Activated B cell treated with CpG ODN at 0.5 μM for 24 hours (primary cell): ENCODE measurements at regions not wholly inside any gene's neighbourhood (a gene's known extent, or its start where the extent isn't known, plus 50 kb on each side); places are given as distances from the start of the nearest gene placed in this dataset.

ENCODE experiments used
- ATAC-seq: fragments of 200-7000 bp; cut with Tn5 transposase; one replicate; pipeline ENCODE4 v1.10.0; 2021; ENCODE audit warnings: low read depth, mild to moderate bottlenecking, moderate library complexity
- CTCF ChIA-PET: fragments of 350-600 bp; sonication (Branson Sonifier 250); formaldehyde crosslinking; loops from one replicate; lab custom pipeline; 2021; ENCODE audit warnings: antibody characterized with exemption; lab: Charles Lee
- POLR2A ChIA-PET: fragments of 350-600 bp; sonication (Branson Sonifier 250); formaldehyde crosslinking; loops from one replicate; lab custom pipeline; 2021; ENCODE audit warnings: antibody characterized with exemption; lab: Charles Lee
- DNase-seq: peaks from one replicate; pipeline ENCODE4 v3.0.0; 2022
- H3K27ac Mint-ChIP-seq: one replicate; pipeline ENCODE4 v1.8.0; 2020; ENCODE audit warnings: mixed read lengths
- H3K27me3 Mint-ChIP-seq: one replicate; pipeline ENCODE4 v1.8.0; 2021; ENCODE audit warnings: mixed read lengths
- H3K36me3 Mint-ChIP-seq: one replicate; pipeline ENCODE4 v1.8.0; 2021; ENCODE audit warnings: low read depth, mixed read lengths
- H3K4me1 Mint-ChIP-seq: one replicate; pipeline ENCODE4 v1.8.0; 2021; ENCODE audit warnings: mixed read lengths
- H3K4me3 Mint-ChIP-seq: one replicate; pipeline ENCODE4 v1.8.0; 2020; ENCODE audit warnings: mild to moderate bottlenecking, mixed read lengths
- H3K9me3 Mint-ChIP-seq: one replicate; pipeline ENCODE4 v1.8.0; 2020; ENCODE audit warnings: mixed read lengths
- intact Hi-C: fragments of 100-400 bp; cut with micrococcal nuclease; formaldehyde crosslinking; loops from one replicate; pipeline ENCODE4 v1.15.1; 2024
- TF ChIP-seq, protein P1 (sequence below): fragments of 200-600 bp; IDR thresholded peaks from one replicate; pipeline ENCODE4 v1.8.0; 2022; ENCODE audit warnings: antibody characterized with exemption, mild to moderate bottlenecking

DNA sequence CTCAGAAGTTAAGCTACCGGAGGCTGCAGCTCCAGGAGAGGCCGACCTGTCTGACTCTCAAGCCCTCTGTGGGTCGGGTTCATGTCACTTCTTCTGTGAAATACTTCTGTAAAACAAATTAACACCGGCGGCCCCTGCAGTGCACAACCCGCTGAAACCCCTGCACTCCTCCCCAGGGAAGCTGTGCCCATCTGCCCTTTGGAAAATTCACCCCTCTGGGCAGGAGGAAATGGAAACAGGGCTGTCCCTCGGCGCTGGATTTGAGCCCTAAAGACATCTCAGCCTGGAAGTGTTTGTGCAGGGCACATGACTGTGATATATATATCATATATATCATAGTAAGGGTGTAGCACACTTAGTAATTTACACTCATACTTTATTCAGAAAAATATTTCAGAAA is 415.3 kb downstream of the IRS2 start:
- no peak overlapping the region for H3K27ac Mint-ChIP-seq
- H3K9me3 Mint-ChIP-seq = no peaks in the 10 kb centered on the region
- no peak for DNase-seq
- ChIA-PET CTCF (no interaction called here), POLR2A (no interaction called here)
- intact Hi-C loops = no loop called here
- no peaks in the 10 kb centered on the region for H3K36me3 Mint-ChIP-seq
- TF ChIP-seq, protein P1, sequence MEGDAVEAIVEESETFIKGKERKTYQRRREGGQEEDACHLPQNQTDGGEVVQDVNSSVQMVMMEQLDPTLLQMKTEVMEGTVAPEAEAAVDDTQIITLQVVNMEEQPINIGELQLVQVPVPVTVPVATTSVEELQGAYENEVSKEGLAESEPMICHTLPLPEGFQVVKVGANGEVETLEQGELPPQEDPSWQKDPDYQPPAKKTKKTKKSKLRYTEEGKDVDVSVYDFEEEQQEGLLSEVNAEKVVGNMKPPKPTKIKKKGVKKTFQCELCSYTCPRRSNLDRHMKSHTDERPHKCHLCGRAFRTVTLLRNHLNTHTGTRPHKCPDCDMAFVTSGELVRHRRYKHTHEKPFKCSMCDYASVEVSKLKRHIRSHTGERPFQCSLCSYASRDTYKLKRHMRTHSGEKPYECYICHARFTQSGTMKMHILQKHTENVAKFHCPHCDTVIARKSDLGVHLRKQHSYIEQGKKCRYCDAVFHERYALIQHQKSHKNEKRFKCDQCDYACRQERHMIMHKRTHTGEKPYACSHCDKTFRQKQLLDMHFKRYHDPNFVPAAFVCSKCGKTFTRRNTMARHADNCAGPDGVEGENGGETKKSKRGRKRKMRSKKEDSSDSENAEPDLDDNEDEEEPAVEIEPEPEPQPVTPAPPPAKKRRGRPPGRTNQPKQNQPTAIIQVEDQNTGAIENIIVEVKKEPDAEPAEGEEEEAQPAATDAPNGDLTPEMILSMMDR = no peak
- ATAC-seq = no peak
- no peaks in the 10 kb centered on the region for H3K4me1 Mint-ChIP-seq
- H3K27me3 Mint-ChIP-seq = no peaks in the 10 kb centered on the region
- no peak overlapping the region for H3K4me3 Mint-ChIP-seq

DNA sequence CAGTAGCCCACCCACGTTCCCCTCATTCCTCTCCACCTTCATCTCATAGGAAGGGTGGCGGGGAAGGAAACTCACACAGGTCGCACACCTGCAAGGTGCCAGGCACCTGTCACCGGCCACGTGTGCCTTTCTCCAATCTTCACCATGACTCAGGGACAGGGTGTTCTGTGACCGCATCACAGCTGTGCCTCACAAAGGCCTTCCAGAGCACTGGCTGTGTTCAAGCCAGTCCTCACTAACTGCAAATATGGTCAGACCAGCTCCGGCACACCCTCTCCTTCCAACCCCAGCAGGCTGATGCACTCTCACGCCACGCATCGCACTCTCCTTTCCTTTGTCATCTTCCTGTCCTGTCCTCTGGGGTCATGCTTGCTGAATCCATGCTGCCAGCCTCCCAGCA is 415.9 kb downstream of the IRS2 start:
- Mint-ChIP-seq H3K36me3 (no peaks in the 10 kb centered on the region), H3K4me3 (no peak overlapping the region), H3K4me1 (no peaks in the 10 kb centered on the region), H3K27me3 (no peaks in the 10 kb centered on the region), H3K9me3 (no peaks in the 10 kb centered on the region), H3K27ac (no peak overlapping the region)
- intact Hi-C loops = no loop called here
- ChIA-PET POLR2A (no interaction called here), CTCF (no interaction called here)
- ATAC-seq (no peak), DNase-seq (no peak)
- TF ChIP-seq, protein P1 = no peak

DNA sequence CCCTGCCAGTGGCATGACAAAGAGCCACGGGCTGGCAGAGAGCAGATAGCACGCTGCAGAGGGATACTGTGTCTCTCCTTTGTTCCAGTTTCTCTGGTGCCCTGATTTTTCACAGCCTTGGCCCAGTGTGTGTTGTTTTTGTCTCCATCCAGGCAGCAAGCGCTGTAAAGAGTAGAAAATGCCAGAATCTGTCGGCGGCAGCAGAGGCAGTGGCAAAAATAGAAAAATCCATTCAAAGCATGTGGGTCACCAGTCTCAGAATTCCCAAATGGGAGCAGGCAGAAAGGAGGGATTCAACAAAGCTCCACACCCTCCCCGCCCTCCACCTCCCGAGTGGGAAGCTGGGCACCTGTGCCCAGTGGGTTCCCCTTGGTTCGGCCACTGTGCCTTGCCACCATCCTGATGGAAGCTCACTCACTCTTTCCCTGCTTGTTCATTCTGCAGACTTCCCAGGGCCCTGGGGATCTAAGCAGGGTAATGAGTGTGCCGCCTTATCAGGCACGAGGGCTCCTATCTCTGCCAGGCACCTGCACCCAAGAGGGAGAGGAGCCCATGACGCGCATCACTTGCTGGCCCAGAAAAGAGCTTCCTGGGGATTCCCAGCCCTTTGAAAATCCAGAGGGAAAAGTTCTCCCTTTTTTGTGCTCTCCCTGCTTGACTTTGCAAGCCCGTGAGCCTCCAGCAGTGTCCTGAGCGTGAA is 416.9 kb downstream of the IRS2 start:
- Mint-ChIP-seq H3K9me3 (no peaks in the 10 kb centered on the region), H3K4me1 (no peaks in the 10 kb centered on the region), H3K4me3 (no peak overlapping the region), H3K27me3 (no peaks in the 10 kb centered on the region), H3K27ac (no peak overlapping the region), H3K36me3 (no peaks in the 10 kb centered on the region)
- ChIA-PET CTCF (no interaction called here), POLR2A (no interaction called here)
- ATAC-seq (no peak), DNase-seq (no peak)
- TF ChIP-seq, protein P1 = no peak
- intact Hi-C loops = no loop called here

DNA sequence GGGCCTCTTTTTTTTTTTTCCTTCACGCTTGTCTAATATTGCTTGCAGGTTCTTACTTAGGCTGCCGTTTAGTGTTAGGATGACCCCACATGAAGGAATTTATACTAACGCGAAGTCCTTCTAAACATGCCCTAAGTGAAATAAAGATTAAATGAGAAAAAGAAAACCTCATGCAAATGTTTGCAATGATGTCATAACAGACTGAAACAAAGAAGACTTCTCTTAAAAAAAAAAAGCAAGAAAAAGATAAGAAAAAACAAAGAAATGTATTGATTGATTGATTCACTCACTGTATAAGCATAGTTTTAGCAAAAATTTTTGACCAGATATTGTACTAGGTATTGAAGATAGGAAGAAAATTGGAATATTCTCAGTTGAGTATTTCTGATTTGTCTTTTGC is 418.2 kb downstream of the IRS2 start:
- H3K9me3 Mint-ChIP-seq = no peaks in the 10 kb centered on the region
- intact Hi-C loops = no loop called here
- DNase-seq (no peak), ATAC-seq (no peak)
- CTCF ChIA-PET = no interaction called here
- no peak overlapping the region for H3K27ac Mint-ChIP-seq
- H3K4me1 Mint-ChIP-seq = no peaks in the 10 kb centered on the region
- no peaks in the 10 kb centered on the region for H3K36me3 Mint-ChIP-seq
- H3K27me3 Mint-ChIP-seq = no peaks in the 10 kb centered on the region
- TF ChIP-seq, protein P1 = no peak
- POLR2A ChIA-PET = no interaction called here
- H3K4me3 Mint-ChIP-seq = no peak overlapping the region

DNA sequence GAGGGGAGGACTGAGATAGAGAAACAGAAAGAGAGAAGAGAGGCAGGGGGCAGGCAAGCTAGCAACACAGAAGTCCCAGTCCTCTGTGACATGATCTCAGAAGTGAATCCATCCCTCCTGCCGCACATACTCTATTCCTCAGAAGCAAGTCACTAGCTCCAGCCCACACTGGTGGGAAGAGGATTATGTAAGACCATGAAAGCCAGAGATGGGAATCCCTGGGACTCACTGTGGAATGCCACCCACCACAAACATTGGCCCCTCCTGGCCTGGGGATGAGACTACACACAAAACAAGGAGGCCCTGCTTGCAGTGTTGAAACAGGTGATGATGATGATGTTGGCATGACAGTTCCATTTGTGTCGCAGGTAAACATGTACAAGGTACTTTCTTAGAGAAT is 419.9 kb downstream of the IRS2 start:
- Mint-ChIP-seq H3K4me3 (no peak overlapping the region), H3K4me1 (no peaks in the 10 kb centered on the region), H3K9me3 (no peaks in the 10 kb centered on the region), H3K27ac (no peak overlapping the region), H3K36me3 (no peaks in the 10 kb centered on the region), H3K27me3 (no peaks in the 10 kb centered on the region)
- no peak for DNase-seq
- TF ChIP-seq, protein P1 = no peak
- no peak for ATAC-seq
- POLR2A ChIA-PET = no interaction called here
- intact Hi-C loops = no loop called here
- CTCF ChIA-PET = no interaction called here
